DND-41 (cell line): ENCODE measurements at regions not wholly inside any gene's neighbourhood (a gene's known extent, or its start where the extent isn't known, plus 50 kb on each side); places are given as distances from the start of the nearest gene placed in this dataset.
"Not testable (repeated sequence)": the region's sequence is repeated elsewhere in the genome, so short reads cannot be mapped to it uniquely, and the experiment has no call there.

Source experiments
- ATAC-seq: fragments of 200-7000 bp; cut with Tn5 transposase; 3 replicates; pipeline ENCODE4 v1.9.1; 2021; ENCODE audit warnings: low read depth; ENCODE audit not compliant: insufficient read depth
- DNase-seq: peaks from one replicate; pipeline ENCODE4 v3.0.0-alpha.2; 2020
- H2AFZ ChIP-seq: 2 replicates; pipeline ENCODE4 v1.6.0; 2012; ENCODE audit warnings: low read depth, low read length
- H3K27ac ChIP-seq: 2 replicates; pipeline ENCODE4 v1.5.1; 2012; ENCODE audit warnings: low read length, inconsistent platforms
- H3K27me3 ChIP-seq: fragments of 200-600 bp; sonication (generic); 2 replicates; pipeline ENCODE4 v1.6.0; 2012; ENCODE audit warnings: low read length, mild to moderate bottlenecking, inconsistent platforms; ENCODE audit not compliant: insufficient read depth, poor library complexity
- H3K36me3 ChIP-seq: 2 replicates; pipeline ENCODE4 v1.5.1; 2012; ENCODE audit warnings: low read length, inconsistent platforms; ENCODE audit not compliant: insufficient read depth
- H3K4me1 ChIP-seq: 2 replicates; pipeline ENCODE4 v1.5.1; 2012; ENCODE audit warnings: mild to moderate bottlenecking, low read length; ENCODE audit not compliant: insufficient read depth
- H3K4me2 ChIP-seq: 2 replicates; pipeline ENCODE4 v1.6.0; 2012; ENCODE audit warnings: mild to moderate bottlenecking, moderate library complexity, low read length, inconsistent platforms; ENCODE audit not compliant: insufficient read depth
- H3K4me3 ChIP-seq, 2 experiments: fragments of 200-600 bp in 1 of 2; shearing (Covaris generic) in 1 of 2; 2 replicates each; pipeline ENCODE4 v1.5.1; 2012 to 2016; ENCODE audit warnings: inconsistent platforms in 2 of 2, low read length in 2 of 2, mild to moderate bottlenecking in 2 of 2, low read depth in 1 of 2, moderate library complexity in 1 of 2
- H3K79me2 ChIP-seq: 2 replicates; pipeline ENCODE4 v1.6.0; 2012; ENCODE audit warnings: low read length, inconsistent platforms; ENCODE audit not compliant: insufficient read depth
- H3K9ac ChIP-seq: 2 replicates; pipeline ENCODE4 v1.6.0; 2012; ENCODE audit warnings: low read depth, mild to moderate bottlenecking, inconsistent platforms, low read length, moderate library complexity
- H3K9me3 ChIP-seq: 2 replicates; pipeline ENCODE4 v1.5.1; 2012; ENCODE audit warnings: low read length, moderate library complexity, mild to moderate bottlenecking, inconsistent platforms; ENCODE audit not compliant: insufficient read depth, severe bottlenecking
- H4K20me1 ChIP-seq: 2 replicates; pipeline ENCODE4 v1.6.0; 2012; ENCODE audit warnings: low read length; ENCODE audit not compliant: insufficient read depth
- CTCF ChIP-seq: IDR thresholded peaks from 2 replicates; pipeline ENCODE4 v1.5.1; 2012; ENCODE audit warnings: borderline replicate concordance, low read length, moderate library complexity, mild to moderate bottlenecking; ENCODE audit not compliant: poor library complexity, severe bottlenecking; ENCODE audit errors: extremely low read depth
- EZH2 ChIP-seq: IDR thresholded peaks from 3 replicates; pipeline ENCODE4 v1.6.1; 2012; ENCODE audit warnings: borderline replicate concordance, low read depth, mild to moderate bottlenecking, moderate library complexity, low read length, inconsistent platforms; ENCODE audit not compliant: severe bottlenecking

GRCh38 chr4:58825278-58825677, 1715.1 kb upstream of the IGFBP7 start:
- H3K36me3 ChIP-seq = no peaks in the 10 kb centered on the region
- no peaks in the 10 kb centered on the region for H3K4me1 ChIP-seq
- no peaks in the 10 kb centered on the region for H3K9me3 ChIP-seq
- H3K4me3 ChIP-seq = no peak overlapping the region
- no peak overlapping the region for H3K27ac ChIP-seq
- no peak overlapping the region for H3K9ac ChIP-seq
- no peak for DNase-seq
- H3K4me2 ChIP-seq = no peak overlapping the region
- no peak for TF ChIP-seq CTCF
- no peak for TF ChIP-seq EZH2
- H4K20me1 ChIP-seq = no peaks in the 10 kb centered on the region
- no peaks in the 10 kb centered on the region for H3K27me3 ChIP-seq
- ATAC-seq = no peak
- H2AFZ ChIP-seq = no peak overlapping the region
- no peaks in the 10 kb centered on the region for H3K79me2 ChIP-seq

GRCh38 chr4:58818560-58818959, 1708.4 kb upstream of the IGFBP7 start:
- H2AFZ ChIP-seq, ATAC-seq, H3K9me3 ChIP-seq, H3K4me2 ChIP-seq, H3K4me1 ChIP-seq, H3K9ac ChIP-seq, H3K27me3 ChIP-seq, H3K4me3 ChIP-seq, H3K79me2 ChIP-seq, DNase-seq, H3K36me3 ChIP-seq, H4K20me1 ChIP-seq, H3K27ac ChIP-seq: not testable (repeated sequence)

DNA sequence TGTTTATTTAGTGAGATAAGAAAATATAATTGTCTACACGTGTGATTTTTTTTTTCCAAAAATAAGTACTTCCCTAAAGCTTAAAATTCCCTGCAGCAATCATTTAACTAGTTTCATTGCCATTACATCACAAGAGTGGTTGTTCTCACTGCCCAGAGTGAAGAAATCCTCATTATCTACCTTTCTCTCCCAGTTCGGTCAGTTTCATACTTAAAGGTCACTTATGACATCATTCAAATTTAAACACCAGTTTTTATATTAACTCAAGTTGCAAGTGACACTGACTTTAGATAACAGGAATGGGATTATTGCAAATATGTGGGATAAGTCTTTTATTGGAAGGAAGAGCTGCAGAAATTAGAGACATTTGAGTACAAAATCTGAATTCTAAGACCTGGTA, 1699.8 kb upstream of the IGFBP7 start:
- H3K27ac ChIP-seq = no peak overlapping the region
- TF ChIP-seq EZH2 (no peak), CTCF (no peak)
- H3K27me3 ChIP-seq = no peaks in the 10 kb centered on the region
- ATAC-seq = no peak
- no peak overlapping the region for H2AFZ ChIP-seq
- H4K20me1 ChIP-seq = no peaks in the 10 kb centered on the region
- H3K4me1 ChIP-seq = no peaks in the 10 kb centered on the region
- no peaks in the 10 kb centered on the region for H3K9me3 ChIP-seq
- H3K4me2 ChIP-seq = no peak overlapping the region
- no peak overlapping the region for H3K4me3 ChIP-seq
- no peaks in the 10 kb centered on the region for H3K79me2 ChIP-seq
- H3K9ac ChIP-seq = no peak overlapping the region
- H3K36me3 ChIP-seq = no peaks in the 10 kb centered on the region
- DNase-seq = no peak

GRCh38 chr4:58809366-58809765, 1699.2 kb upstream of the IGFBP7 start:
- Histone ChIP-seq H3K27ac (no peak overlapping the region), H2AFZ (no peak overlapping the region), H3K4me3 (no peak overlapping the region), H3K36me3 (no peaks in the 10 kb centered on the region), H4K20me1 (no peaks in the 10 kb centered on the region), H3K79me2 (no peaks in the 10 kb centered on the region), H3K27me3 (no peaks in the 10 kb centered on the region), H3K4me2 (no peak overlapping the region), H3K9ac (no peak overlapping the region), H3K4me1 (no peaks in the 10 kb centered on the region), H3K9me3 (no peaks in the 10 kb centered on the region)
- ATAC-seq (no peak), DNase-seq (no peak)
- TF ChIP-seq EZH2 = no peak
- no peak for TF ChIP-seq CTCF
